ENCODE measurements at regions not wholly inside any gene's neighbourhood (a gene's known extent, or its start where the extent isn't known, plus 50 kb on each side); places are given as distances from the start of the nearest gene placed in this dataset.

GRCh38 chr12:53805791-53806190, 54.0 kb upstream of the CISTR start:
- no peak overlapping the region for H3K23ac ChIP-seq (ENCODE audit: low read depth, low read length, poor library complexity)
- no peaks in the 10 kb centered on the region for H3K4me1 ChIP-seq (ENCODE audit: control insufficient read depth in 2 of 2, insufficient read depth in 1 of 2, low read depth in 1 of 2, low read length in 2 of 2)
- H4K91ac ChIP-seq (ENCODE audit: low read depth, low read length, poor library complexity), result no peak overlapping the region
- H3K9ac ChIP-seq (ENCODE audit: low read depth, low read length, poor library complexity), result no peak overlapping the region
- no peak for DNase-seq (ENCODE audit: low spot score)
- H3K4ac ChIP-seq (ENCODE audit: low read length), result no peak overlapping the region
- no peak overlapping the region for H2BK5ac ChIP-seq (ENCODE audit: low read length)
- no peak overlapping the region for H2BK15ac ChIP-seq (ENCODE audit: low read length)
- no peak overlapping the region for H2AFZ ChIP-seq (ENCODE audit: low read length)
- no peak overlapping the region for H3K4me2 ChIP-seq (ENCODE audit: insufficient read depth, low read length, poor library complexity, severe bottlenecking)
- H3K9me3 ChIP-seq (replicated peaks in 1 of 2; ENCODE audit: control insufficient read depth in 2 of 2, insufficient read depth in 1 of 2, low read depth in 1 of 2, low read length in 2 of 2), result no peaks in the 10 kb centered on the region
- H3K27ac ChIP-seq (replicated peaks; ENCODE audit: low read length), result no peak overlapping the region
- no peak overlapping the region for H2BK120ac ChIP-seq (ENCODE audit: low read depth, low read length)
- H3K36me3 ChIP-seq (replicated peaks in 1 of 2; ENCODE audit: control insufficient read depth in 2 of 2, insufficient read depth in 2 of 2, low read length in 2 of 2), result no peaks in the 10 kb centered on the region
- H3K79me1 ChIP-seq (ENCODE audit: low read depth, low read length), result no peaks in the 10 kb centered on the region
- no peak overlapping the region for H3K18ac ChIP-seq (ENCODE audit: low read length)
- no peak overlapping the region for H3K4me3 ChIP-seq (ENCODE audit: low read length in 2 of 2)
- H2BK12ac ChIP-seq (ENCODE audit: low read length), result no peak overlapping the region
- peaks cover 0 to 72% (median 0%) of the 10 kb centered on the region in 3 experiments for H3K27me3 ChIP-seq (ENCODE audit: control insufficient read depth in 3 of 3, insufficient read depth in 3 of 3, low read depth in 1 of 3, low read length in 3 of 3)
- no CpG with 5 or more reads among the region's 4 CpGs for WGBS, 2 donors (ENCODE audit: extremely low coverage in 2 of 2, insufficient read length in 2 of 2, insufficient replicate concordance in 1 of 2)
- H3K14ac ChIP-seq (ENCODE audit: low read length), result no peak overlapping the region
- H2AK5ac ChIP-seq (ENCODE audit: low read depth, low read length), result no peak overlapping the region
- no peak overlapping the region for H4K8ac ChIP-seq (ENCODE audit: low read depth, low read length)

- DNase-seq (ENCODE audit: low spot score), result no peak
- Histone ChIP-seq H4K91ac (ENCODE audit: low read depth, low read length, poor library complexity) (no peak overlapping the region), H3K4me2 (ENCODE audit: insufficient read depth, low read length, poor library complexity, severe bottlenecking) (no peak overlapping the region), H4K8ac (ENCODE audit: low read depth, low read length) (no peak overlapping the region), H2AK5ac (ENCODE audit: low read depth, low read length) (no peak overlapping the region), H2AFZ (ENCODE audit: low read length) (no peak overlapping the region), H3K27me3 (ENCODE audit: control insufficient read depth in 3 of 3, insufficient read depth in 3 of 3, low read depth in 1 of 3, low read length in 3 of 3) (peaks cover 0 to 82% (median 0%) of the 10 kb centered on the region in 3 experiments), H3K14ac (ENCODE audit: low read length) (no peak overlapping the region), H3K4ac (ENCODE audit: low read length) (no peak overlapping the region), H3K27ac (replicated peaks; ENCODE audit: low read length) (no peak overlapping the region), H3K4me1 (ENCODE audit: control insufficient read depth in 2 of 2, insufficient read depth in 1 of 2, low read depth in 1 of 2, low read length in 2 of 2) (no peaks in the 10 kb centered on the region), H2BK15ac (ENCODE audit: low read length) (no peak overlapping the region), H2BK5ac (ENCODE audit: low read length) (no peak overlapping the region), H3K18ac (ENCODE audit: low read length) (no peak overlapping the region), H3K79me1 (ENCODE audit: low read depth, low read length) (no peaks in the 10 kb centered on the region), H2BK12ac (ENCODE audit: low read length) (no peak overlapping the region), H3K9ac (ENCODE audit: low read depth, low read length, poor library complexity) (no peak overlapping the region), H3K9me3 (replicated peaks in 1 of 2; ENCODE audit: control insufficient read depth in 2 of 2, insufficient read depth in 1 of 2, low read depth in 1 of 2, low read length in 2 of 2) (no peaks in the 10 kb centered on the region), H3K4me3 (ENCODE audit: low read length in 2 of 2) (no peak overlapping the region), H3K23ac (ENCODE audit: low read depth, low read length, poor library complexity) (no peak overlapping the region), H2BK120ac (ENCODE audit: low read depth, low read length) (no peak overlapping the region), H3K36me3 (replicated peaks in 1 of 2; ENCODE audit: control insufficient read depth in 2 of 2, insufficient read depth in 2 of 2, low read length in 2 of 2) (no peaks in the 10 kb centered on the region)
- WGBS, 2 donors (ENCODE audit: extremely low coverage in 2 of 2, insufficient read length in 2 of 2, insufficient replicate concordance in 1 of 2), result no CpG with 5 or more reads among the region's 7 CpGs
These were observed 54.9 kb upstream of the CISTR start for GRCh38 chr12:53806721-53807120.

- peaks cover 0 to 82% (median 0%) of the 10 kb centered on the region in 3 experiments for H3K27me3 ChIP-seq (ENCODE audit: control insufficient read depth in 3 of 3, insufficient read depth in 3 of 3, low read depth in 1 of 3, low read length in 3 of 3)
These were observed 55.6 kb upstream of the CISTR start for GRCh38 chr12:53807322-53807860.

DNA sequence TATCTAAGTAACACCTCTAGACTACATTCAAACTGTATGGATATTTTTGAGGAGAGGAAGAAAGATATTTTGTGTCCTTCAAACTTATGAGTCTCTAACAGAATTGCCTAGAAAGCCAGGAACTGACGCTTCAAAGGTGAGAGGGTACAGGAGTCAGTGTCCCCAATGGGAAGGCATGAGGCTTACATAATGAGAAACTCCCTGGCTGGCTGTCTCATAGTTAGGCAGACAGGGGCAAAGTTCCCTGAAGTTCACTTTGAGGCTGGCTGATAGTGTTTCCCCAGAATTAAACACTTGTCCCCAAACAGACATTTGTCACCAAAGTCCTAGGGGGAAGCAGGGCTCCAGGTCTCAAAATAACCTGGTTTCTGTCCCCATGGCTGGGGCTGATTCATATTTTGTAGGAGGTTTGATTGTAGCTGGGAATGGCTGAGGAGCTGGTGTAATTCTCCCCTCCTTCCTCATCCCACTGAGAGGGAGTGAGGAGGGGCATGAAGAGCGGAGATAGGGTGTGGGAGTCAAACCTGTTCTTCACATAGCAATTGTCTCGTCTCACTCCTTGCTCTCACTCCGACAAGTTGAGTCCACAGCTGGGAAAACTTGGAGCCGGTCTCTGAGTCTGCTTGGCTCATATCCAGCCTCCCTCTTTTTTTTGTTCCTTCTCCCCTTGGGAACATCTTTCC, 56.4 kb upstream of the CISTR start:
- H3K4ac ChIP-seq (ENCODE audit: low read length), result no peak overlapping the region
- H4K91ac ChIP-seq (ENCODE audit: low read depth, low read length, poor library complexity), result no peak overlapping the region
- H2AFZ ChIP-seq (ENCODE audit: low read length), result no peak overlapping the region
- H4K8ac ChIP-seq (ENCODE audit: low read depth, low read length), result no peak overlapping the region
- no peaks in the 10 kb centered on the region for H3K79me1 ChIP-seq (ENCODE audit: low read depth, low read length)
- no peak overlapping the region for H3K14ac ChIP-seq (ENCODE audit: low read length)
- no peak overlapping the region for H3K4me2 ChIP-seq (ENCODE audit: insufficient read depth, low read length, poor library complexity, severe bottlenecking)
- H2BK12ac ChIP-seq (ENCODE audit: low read length), result no peak overlapping the region
- DNase-seq (ENCODE audit: low spot score), result no peak
- H3K9ac ChIP-seq (ENCODE audit: low read depth, low read length, poor library complexity), result no peak overlapping the region
- no peak overlapping the region for H2AK5ac ChIP-seq (ENCODE audit: low read depth, low read length)
- H3K4me3 ChIP-seq (ENCODE audit: low read length in 2 of 2), result no peak overlapping the region
- WGBS, 2 donors (ENCODE audit: extremely low coverage in 2 of 2, insufficient read length in 2 of 2, insufficient replicate concordance in 1 of 2), result no CpG with 5 or more reads among the region's 5 CpGs
- no peak overlapping the region for H2BK120ac ChIP-seq (ENCODE audit: low read depth, low read length)
- H3K18ac ChIP-seq (ENCODE audit: low read length), result no peak overlapping the region
- H3K23ac ChIP-seq (ENCODE audit: low read depth, low read length, poor library complexity), result no peak overlapping the region
- H2BK5ac ChIP-seq (ENCODE audit: low read length), result no peak overlapping the region
- H3K36me3 ChIP-seq (replicated peaks in 1 of 2; ENCODE audit: control insufficient read depth in 2 of 2, insufficient read depth in 2 of 2, low read length in 2 of 2), result no peaks in the 10 kb centered on the region
- no peaks in the 10 kb centered on the region for H3K9me3 ChIP-seq (replicated peaks in 1 of 2; ENCODE audit: control insufficient read depth in 2 of 2, insufficient read depth in 1 of 2, low read depth in 1 of 2, low read length in 2 of 2)
- H3K27me3 ChIP-seq (ENCODE audit: control insufficient read depth in 3 of 3, insufficient read depth in 3 of 3, low read depth in 1 of 3, low read length in 3 of 3), result peaks cover 0 to 74% (median 0%) of the 10 kb centered on the region in 3 experiments
- no peak overlapping the region for H3K27ac ChIP-seq (replicated peaks; ENCODE audit: low read length)
- no peaks in the 10 kb centered on the region for H3K4me1 ChIP-seq (ENCODE audit: control insufficient read depth in 2 of 2, insufficient read depth in 1 of 2, low read depth in 1 of 2, low read length in 2 of 2)
- H2BK15ac ChIP-seq (ENCODE audit: low read length), result no peak overlapping the region

More at GRCh38 chr12:53807322-53807860, 55.6 kb upstream of the CISTR start:
- Histone ChIP-seq H3K23ac (ENCODE audit: low read depth, low read length, poor library complexity) (no peak overlapping the region), H3K9me3 (replicated peaks in 1 of 2; ENCODE audit: control insufficient read depth in 2 of 2, insufficient read depth in 1 of 2, low read depth in 1 of 2, low read length in 2 of 2) (no peaks in the 10 kb centered on the region), H2BK120ac (ENCODE audit: low read depth, low read length) (no peak overlapping the region), H3K4me3 (ENCODE audit: low read length in 2 of 2) (no peak overlapping the region), H3K4me1 (ENCODE audit: control insufficient read depth in 2 of 2, insufficient read depth in 1 of 2, low read depth in 1 of 2, low read length in 2 of 2) (no peaks in the 10 kb centered on the region), H3K36me3 (replicated peaks in 1 of 2; ENCODE audit: control insufficient read depth in 2 of 2, insufficient read depth in 2 of 2, low read length in 2 of 2) (no peaks in the 10 kb centered on the region), H3K14ac (ENCODE audit: low read length) (no peak overlapping the region), H3K4me2 (ENCODE audit: insufficient read depth, low read length, poor library complexity, severe bottlenecking) (no peak overlapping the region), H2BK15ac (ENCODE audit: low read length) (no peak overlapping the region), H4K8ac (ENCODE audit: low read depth, low read length) (no peak overlapping the region), H2BK5ac (ENCODE audit: low read length) (no peak overlapping the region), H3K27ac (replicated peaks; ENCODE audit: low read length) (no peak overlapping the region), H3K4ac (ENCODE audit: low read length) (no peak overlapping the region), H2AK5ac (ENCODE audit: low read depth, low read length) (no peak overlapping the region), H3K18ac (ENCODE audit: low read length) (no peak overlapping the region), H2AFZ (ENCODE audit: low read length) (no peak overlapping the region), H2BK12ac (ENCODE audit: low read length) (no peak overlapping the region), H3K9ac (ENCODE audit: low read depth, low read length, poor library complexity) (no peak overlapping the region), H4K91ac (ENCODE audit: low read depth, low read length, poor library complexity) (no peak overlapping the region), H3K79me1 (ENCODE audit: low read depth, low read length) (no peaks in the 10 kb centered on the region)
- WGBS, 2 donors (ENCODE audit: extremely low coverage in 2 of 2, insufficient read length in 2 of 2, insufficient replicate concordance in 1 of 2), result no CpG with 5 or more reads among the region's 8 CpGs
- DNase-seq (ENCODE audit: low spot score), result no peak

Measured in neuronal stem cell (in vitro differentiated cells).